ENCODE measurements at regions not wholly inside any gene's neighbourhood (a gene's known extent, or its start where the extent isn't known, plus 50 kb on each side); places are given as distances from the start of the nearest gene placed in this dataset.

GRCh38 chr3:188082031-188082430 is 71.9 kb upstream of the LPP start:
- no peak for TF ChIP-seq CTCF (IDR thresholded peaks at IDR 0.05; ENCODE audit: insufficient read depth, low read depth, low read length, missing control alignments)
- H3K4me3 ChIP-seq (ENCODE audit: low read depth, low read length): no peak overlapping the region

GRCh38 chr3:188082450-188082849 is 71.5 kb upstream of the LPP start:
- H3K4me3 ChIP-seq (ENCODE audit: low read depth, low read length): no peak overlapping the region
- TF ChIP-seq CTCF (IDR thresholded peaks at IDR 0.05; ENCODE audit: insufficient read depth, low read depth, low read length, missing control alignments): no peak
- DNase-seq (ENCODE audit: low read depth): no peak

More at GRCh38 chr3:188082031-188082430, 71.9 kb upstream of the LPP start:
- DNase-seq (ENCODE audit: low read depth): no peak

GRCh38 chr3:188083011-188083410 is 70.9 kb upstream of the LPP start:
- TF ChIP-seq CTCF (IDR thresholded peaks at IDR 0.05; ENCODE audit: insufficient read depth, low read depth, low read length, missing control alignments): no peak
- no peak overlapping the region for H3K4me3 ChIP-seq (ENCODE audit: low read depth, low read length)
- DNase-seq (ENCODE audit: low read depth): no peak

- H3K4me3 ChIP-seq (ENCODE audit: low read depth, low read length): no peak overlapping the region
- no peak for DNase-seq (ENCODE audit: low read depth)
- TF ChIP-seq CTCF (IDR thresholded peaks at IDR 0.05; ENCODE audit: insufficient read depth, low read depth, low read length, missing control alignments): no peak
These were observed 69.0 kb upstream of the LPP start for GRCh38 chr3:188084752-188085583.

- no peak for TF ChIP-seq CTCF (IDR thresholded peaks at IDR 0.05; ENCODE audit: insufficient read depth, low read depth, low read length, missing control alignments)
- H3K4me3 ChIP-seq (ENCODE audit: low read depth, low read length): no peak overlapping the region
- no peak for DNase-seq (ENCODE audit: low read depth)
These were observed 68.1 kb upstream of the LPP start for GRCh38 chr3:188085584-188086560.

- no peak for TF ChIP-seq CTCF (IDR thresholded peaks at IDR 0.05; ENCODE audit: insufficient read depth, low read depth, low read length, missing control alignments)
- DNase-seq (ENCODE audit: low read depth): no peak
- no peak overlapping the region for H3K4me3 ChIP-seq (ENCODE audit: low read depth, low read length)
These were observed 64.8 kb upstream of the LPP start for GRCh38 chr3:188088948-188089685.
